ENCODE measurements at regions not wholly inside any gene's neighbourhood (a gene's known extent, or its start where the extent isn't known, plus 50 kb on each side); places are given as distances from the start of the nearest gene placed in this dataset.
"Not testable (repeated sequence)": the region's sequence is repeated elsewhere in the genome, so short reads cannot be mapped to it uniquely, and the experiment has no call there.

DNA sequence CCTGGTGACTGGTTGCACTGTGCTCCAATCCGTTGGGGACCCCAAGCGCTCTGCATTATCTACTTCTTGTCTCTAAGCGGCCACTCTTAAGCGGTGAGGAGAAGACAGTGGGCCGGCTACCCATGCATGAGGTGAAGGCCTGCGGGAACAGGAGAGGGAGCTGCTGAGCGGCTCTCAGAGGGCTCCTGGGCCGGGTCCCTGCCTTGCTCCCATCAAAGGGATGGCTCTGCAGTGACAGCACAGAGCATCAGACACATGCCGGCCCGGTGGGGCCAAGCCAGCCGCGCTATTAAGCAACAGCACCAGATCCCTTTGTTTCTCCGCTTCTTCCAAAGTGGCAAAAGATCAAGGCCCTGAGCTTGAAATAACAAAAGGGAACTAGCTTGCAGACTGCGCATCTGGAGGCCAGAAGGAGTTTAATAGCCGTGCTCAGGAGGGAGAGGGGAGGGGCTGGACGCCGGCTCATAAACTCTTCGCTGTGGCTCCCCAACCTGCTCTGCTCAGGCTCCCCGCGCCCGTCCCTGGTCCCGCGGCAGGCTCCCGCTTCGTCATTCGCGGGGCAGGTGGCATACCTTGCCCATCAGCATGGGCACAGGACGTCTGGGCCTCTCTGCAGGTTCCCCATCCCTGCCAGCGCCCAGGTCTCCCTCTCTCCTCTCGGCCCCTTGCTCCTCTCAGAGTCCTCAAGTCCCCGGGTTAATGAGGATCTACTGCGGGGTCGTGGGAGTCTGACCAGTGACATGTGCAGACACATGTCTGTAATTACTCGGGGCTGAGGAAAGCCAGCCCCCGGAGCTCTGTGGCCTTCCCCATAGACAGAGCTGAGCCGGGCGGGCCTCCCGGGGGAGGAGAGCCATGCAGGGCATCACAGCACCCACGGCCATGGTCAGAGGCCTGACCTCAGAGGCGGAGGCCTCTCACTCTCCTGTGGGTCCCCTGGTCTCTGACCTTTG lies 96.7 kb downstream of the ASB1 start:
- DNase-seq (ENCODE audit: low read depth), result peak; percentile 97
- peak; percentile 54 for TF ChIP-seq CTCF (conservative IDR thresholded peaks at IDR 0.05; ENCODE audit: low read length)
- H3K4me3 ChIP-seq (ENCODE audit: low read length), result no peak overlapping the region

- TF ChIP-seq CTCF (conservative IDR thresholded peaks at IDR 0.05; ENCODE audit: low read length), result no peak
- no peak overlapping the region for H3K4me3 ChIP-seq (ENCODE audit: low read length)
Observed at GRCh38 chr2:238524426-238524983, 97.8 kb downstream of the ASB1 start.

GRCh38 chr2:238525990-238526389 lies 99.3 kb downstream of the ASB1 start:
- no peak overlapping the region for H3K4me3 ChIP-seq (ENCODE audit: low read length)
- DNase-seq (ENCODE audit: low read depth), result no peak
- TF ChIP-seq CTCF (conservative IDR thresholded peaks at IDR 0.05; ENCODE audit: low read length), result no peak

More at GRCh38 chr2:238524426-238524983, 97.8 kb downstream of the ASB1 start:
- no peak for DNase-seq (ENCODE audit: low read depth)

DNA sequence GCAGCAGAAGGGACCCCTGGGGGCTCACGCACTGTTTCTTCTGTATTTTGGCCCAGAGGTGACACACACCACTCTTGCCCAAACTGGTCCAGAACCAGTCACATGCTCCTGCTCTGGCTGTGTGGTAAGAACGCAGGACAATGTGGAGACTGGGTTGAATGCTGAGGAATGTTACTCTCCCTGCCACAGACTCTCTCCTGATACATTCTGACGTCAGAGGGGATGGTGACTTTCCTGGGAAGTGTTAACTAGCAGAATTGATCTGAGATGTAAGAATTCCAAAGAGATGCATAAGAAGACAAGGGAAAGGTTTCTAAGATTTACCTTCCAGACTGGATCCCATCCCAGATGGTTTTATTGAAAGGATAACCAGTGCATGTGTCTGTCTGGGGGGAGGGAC lies 100.8 kb downstream of the ASB1 start:
- TF ChIP-seq CTCF (conservative IDR thresholded peaks at IDR 0.05; ENCODE audit: low read length), result no peak
- no peak overlapping the region for H3K4me3 ChIP-seq (ENCODE audit: low read length)
- peak; percentile 92 for DNase-seq (ENCODE audit: low read depth)

DNA sequence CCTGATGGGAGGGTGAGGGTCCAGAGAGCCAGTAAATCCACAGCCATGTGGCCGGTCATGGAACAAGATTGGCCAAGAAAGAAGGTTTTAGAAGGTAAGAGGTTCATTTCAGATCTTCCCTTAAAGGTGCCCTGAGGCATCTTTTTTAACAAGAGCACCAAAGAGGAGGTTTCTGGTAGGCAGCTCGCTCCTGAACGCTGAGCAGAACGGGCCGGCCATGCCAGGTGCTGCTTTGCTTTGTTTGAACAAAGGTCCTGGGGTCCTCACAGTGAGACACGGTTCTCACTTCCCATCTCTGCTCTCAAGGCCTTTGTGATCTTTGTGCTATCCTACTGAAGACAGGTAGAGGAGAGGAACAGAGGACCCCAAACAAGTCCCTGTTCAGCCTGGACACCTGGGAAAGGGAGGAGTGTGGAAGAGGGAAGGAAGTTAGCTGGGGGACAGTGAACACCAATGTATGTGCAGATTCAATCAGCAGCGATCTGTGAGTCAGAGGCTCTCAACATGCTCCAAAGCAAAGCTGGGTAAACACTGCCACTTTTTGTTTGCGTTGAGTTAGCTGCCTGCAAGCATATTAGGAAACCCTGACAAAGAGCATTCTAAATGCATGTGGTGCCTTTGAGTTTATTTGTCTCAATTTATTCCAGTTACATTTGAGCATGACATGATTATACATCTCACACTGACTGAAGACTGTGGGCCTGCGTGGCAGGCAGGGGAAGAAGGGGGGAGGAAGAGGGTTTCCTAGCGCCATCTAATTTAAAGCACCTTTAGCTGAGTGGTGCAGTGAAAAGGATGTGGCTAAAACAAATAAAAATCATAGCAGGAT lies 102.4 kb downstream of the ASB1 start:
- peak; percentile 66 for DNase-seq (ENCODE audit: low read depth)
- no peak overlapping the region for H3K4me3 ChIP-seq (ENCODE audit: low read length)
- TF ChIP-seq CTCF (conservative IDR thresholded peaks at IDR 0.05; ENCODE audit: low read length), result peak; percentile 34; the same call in 1 of the 2 replicates

GRCh38 chr2:238531017-238531645 lies 104.4 kb downstream of the ASB1 start:
- not testable (repeated sequence) for H3K4me3 ChIP-seq (ENCODE audit: low read length)

DNA sequence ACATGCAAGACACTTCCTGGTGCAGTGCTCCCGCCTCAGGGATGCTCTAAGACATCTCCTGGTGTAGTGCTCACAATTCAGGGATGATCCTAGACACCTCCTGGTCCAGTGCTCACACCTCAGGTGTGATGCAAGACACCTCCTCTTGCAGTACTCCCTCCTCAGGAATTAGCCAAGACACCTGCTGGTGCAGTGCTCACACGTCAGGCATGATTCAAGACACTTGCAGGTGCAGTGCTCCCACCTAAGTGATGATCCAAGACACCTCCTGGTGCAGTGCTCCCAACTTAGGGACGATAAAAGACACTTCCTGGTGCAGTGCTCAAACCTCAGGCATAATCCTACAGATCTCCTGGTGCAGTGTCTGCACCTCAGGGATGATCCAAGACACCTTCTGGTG lies 117.0 kb downstream of the ASB1 start:
- not testable (repeated sequence) for DNase-seq (ENCODE audit: low read depth)

More at GRCh38 chr2:238531017-238531645, 104.4 kb downstream of the ASB1 start:
- DNase-seq (ENCODE audit: low read depth), result not testable (repeated sequence)

More for the DNA sequence above, 117.0 kb downstream of the ASB1 start:
- H3K4me3 ChIP-seq (ENCODE audit: low read length), result not testable (repeated sequence)

Measured in AG10803 (cell line).